HCT116 (cell line): ENCODE measurements at regions not wholly inside any gene's neighbourhood (a gene's known extent, or its start where the extent isn't known, plus 50 kb on each side); places are given as distances from the start of the nearest gene placed in this dataset.

Experiments
- ATAC-seq: fragments of 200-7000 bp; cut with Tn5 transposase; 2 replicates; pipeline ENCODE4 v1.9.1; 2020; ENCODE audit warnings: mild to moderate bottlenecking, moderate library complexity
- BruUV-seq: library from RNA; stranded (reverse); fragments of 400-500 nt; replicated peaks from 2 replicates; lab custom pipeline; 2021; lab: Mats Ljungman, UMichigan
- CTCF ChIA-PET: fragments of 300-600 bp; sonication (Branson Sonifier 250); formaldehyde crosslinking; loops from one replicate; lab custom pipeline; 2021; ENCODE audit warnings: antibody characterized with exemption; lab: Charles Lee
- POLR2A ChIA-PET: fragments of 300-600, 350-600 bp; sonication (Branson Sonifier 250); formaldehyde crosslinking; loops from one replicate; lab custom pipeline; 2021; ENCODE audit warnings: antibody characterized with exemption; lab: Charles Lee
- RAD21 ChIA-PET, 2 experiments: fragments of 300-600 bp; sonication (Branson Sonifier 250); formaldehyde crosslinking; loops; one replicate each; lab custom pipeline; 2023; ENCODE audit warnings: low total read pairs in 2 of 2; ENCODE audit not compliant: uncharacterized antibody in 2 of 2, unreplicated experiment in 2 of 2, low non-redundant PET in 1 of 2; lab: Charles Lee
- DNase-seq: peaks from one replicate; pipeline ENCODE4 v3.0.0-alpha.2; 2010; ENCODE audit warnings: low read depth, low spot score
- H2AFZ ChIP-seq: fragments of 200-600 bp; shearing (Covaris generic), sonication (generic); 2 replicates; pipeline ENCODE4 v1.6.1; 2017; ENCODE audit warnings: low read depth, mixed run types, mixed read lengths, antibody characterized with exemption, low read length; ENCODE audit not compliant: poor library complexity, severe bottlenecking
- H3K27ac ChIP-seq: 2 replicates; pipeline ENCODE4 v1.5.1; 2012; ENCODE audit warnings: low read depth, low read length
- H3K27me3 ChIP-seq: fragments of 200-600 bp; sonication (generic); 2 replicates; pipeline ENCODE4 v1.6.1; 2016; ENCODE audit warnings: mixed run types, low read length, mixed read lengths; ENCODE audit not compliant: insufficient read depth
- H3K36me3 ChIP-seq, 2 experiments: fragments of 200-500 bp in 1 of 2; fragments of 200-600 bp in 1 of 2; sonication (Bioruptor generic) in 1 of 2; sonication (generic) in 1 of 2; 2 replicates each; pipeline versions ENCODE4 v1.5.1 to v1.6.1; 2014 to 2016; ENCODE audit warnings: low read length in 2 of 2, inconsistent platforms in 1 of 2, mixed read lengths in 1 of 2, mixed run types in 1 of 2; ENCODE audit not compliant: insufficient read depth in 2 of 2, control insufficient read depth in 1 of 2
- H3K4me1 ChIP-seq, 2 experiments: fragments of 200-600 bp in 1 of 2; sonication (generic) in 1 of 2; 2 replicates each; pipeline versions ENCODE4 v1.5.1 to v1.6.1; 2012 to 2017; ENCODE audit warnings: low read length in 2 of 2, inconsistent platforms in 1 of 2, mild to moderate bottlenecking in 1 of 2, mixed read lengths in 1 of 2, mixed run types in 1 of 2, moderate library complexity in 1 of 2; ENCODE audit not compliant: insufficient read depth in 2 of 2, control insufficient read depth in 1 of 2
- H3K4me2 ChIP-seq: fragments of 200-600 bp; sonication (generic); 2 replicates; pipeline ENCODE4 v1.6.1; 2017; ENCODE audit warnings: mixed run types, low read length, mixed read lengths
- H3K4me3 ChIP-seq, 2 experiments: fragments of 200-600 bp in 1 of 2; sonication (generic) in 1 of 2; replicated peaks in 1 of 2; 2 replicates each; pipeline ENCODE4 v1.5.1; 2011 to 2016; ENCODE audit warnings: low read length in 2 of 2, control low read depth in 1 of 2, low read depth in 1 of 2, mild to moderate bottlenecking in 1 of 2, mixed read lengths in 1 of 2, mixed run types in 1 of 2
- H3K79me2 ChIP-seq: fragments of 200-600 bp; sonication (generic); 2 replicates; pipeline ENCODE4 v1.6.1; 2017; ENCODE audit warnings: mild to moderate bottlenecking, mixed run types, low read length, moderate library complexity, mixed read lengths; ENCODE audit not compliant: insufficient read depth
- H3K9ac ChIP-seq: fragments of 200-600 bp; sonication (generic); 2 replicates; pipeline ENCODE4 v1.6.1; 2016; ENCODE audit warnings: low read length, mixed read lengths
- H3K9me2 ChIP-seq: fragments of 200-600 bp; sonication (generic), shearing (Covaris generic); 2 replicates; pipeline ENCODE4 v1.6.1; 2017; ENCODE audit warnings: mixed run types, mild to moderate bottlenecking, moderate library complexity; ENCODE audit not compliant: insufficient read depth
- H3K9me3 ChIP-seq, 2 experiments: fragments of 200-500 bp in 1 of 2; fragments of 200-600 bp in 1 of 2; sonication (Bioruptor generic) in 1 of 2; sonication (generic) in 1 of 2; 2 replicates each; pipeline ENCODE4 v1.6.1; 2014 to 2017; ENCODE audit warnings: low read length in 2 of 2, mixed read lengths in 2 of 2, inconsistent platforms in 1 of 2, low read depth in 1 of 2, mild to moderate bottlenecking in 1 of 2, mixed run types in 1 of 2, moderate library complexity in 1 of 2; ENCODE audit not compliant: control insufficient read depth in 1 of 2, insufficient read depth in 1 of 2
- H4K20me1 ChIP-seq: fragments of 200-600 bp; sonication (generic), shearing (Covaris generic); 2 replicates; pipeline ENCODE4 v1.6.1; 2017; ENCODE audit warnings: mixed run types, mild to moderate bottlenecking, moderate library complexity; ENCODE audit not compliant: insufficient read depth
- CBX3 ChIP-seq: IDR thresholded peaks from 2 replicates; pipeline ENCODE4 v1.6.1; 2012; ENCODE audit warnings: low read depth
- CTCF ChIP-seq, 3 experiments: fragments of 200-600 bp in 1 of 3; sonication (generic) in 1 of 3; IDR thresholded peaks in 2 of 3; conservative IDR thresholded peaks in 1 of 3; 2 replicates each; pipeline ENCODE4 v1.5.1; 2012 to 2017; ENCODE audit warnings: low read depth in 2 of 3, low read length in 2 of 3, antibody characterized with exemption in 1 of 3, borderline replicate concordance in 1 of 3, control low read depth in 1 of 3, mild to moderate bottlenecking in 1 of 3, mixed read lengths in 1 of 3, mixed run types in 1 of 3, moderate library complexity in 1 of 3; ENCODE audit not compliant: insufficient read depth in 1 of 3
- EGR1 ChIP-seq: IDR thresholded peaks from 2 replicates; pipeline ENCODE4 v1.6.1; 2012; ENCODE audit warnings: low read depth
- ELF1 ChIP-seq: IDR thresholded peaks from 2 replicates; pipeline ENCODE4 v1.6.1; 2012; ENCODE audit warnings: low read depth, borderline replicate concordance
- FOSL1 ChIP-seq: IDR thresholded peaks from 2 replicates; pipeline ENCODE4 v1.6.1; 2012; ENCODE audit warnings: low read depth
- JUND ChIP-seq: IDR thresholded peaks from 2 replicates; pipeline ENCODE4 v1.6.1; 2012
- MAX ChIP-seq: IDR thresholded peaks from 2 replicates; pipeline ENCODE4 v1.6.1; 2012
- POLR2A ChIP-seq: IDR thresholded peaks from 2 replicates; pipeline ENCODE4 v1.7.0; 2011; ENCODE audit warnings: borderline replicate concordance; ENCODE audit not compliant: insufficient read depth, insufficient read length; ENCODE audit errors: extremely low read depth
- RAD21 ChIP-seq: IDR thresholded peaks from 2 replicates; pipeline ENCODE4 v1.6.1; 2012; ENCODE audit warnings: low read depth, mild to moderate bottlenecking
- TCF7L2 ChIP-seq: IDR thresholded peaks from 2 replicates; pipeline ENCODE4 v1.7.0; 2011; ENCODE audit warnings: borderline replicate concordance, inconsistent platforms; ENCODE audit not compliant: insufficient read depth, insufficient read length; ENCODE audit errors: extremely low read depth
- YY1 ChIP-seq: IDR thresholded peaks from 2 replicates; pipeline ENCODE4 v1.6.1; 2011; ENCODE audit warnings: low read length, low read depth, moderate library complexity, mild to moderate bottlenecking; ENCODE audit not compliant: insufficient replicate concordance; ENCODE audit errors: extremely low read depth
- ZFX ChIP-seq: fragments of 450-650 bp; IDR thresholded peaks from 2 replicates; pipeline ENCODE4 v1.6.1; 2017
- ZNF274 ChIP-seq: fragments of 200-500 bp; sonication (Bioruptor generic); IDR thresholded peaks from 2 replicates; pipeline ENCODE4 v1.6.1; 2014; ENCODE audit warnings: mild to moderate bottlenecking, low read depth, low read length, inconsistent platforms
- intact Hi-C: fragments of 100-400 bp; cut with micrococcal nuclease; formaldehyde crosslinking; loops from 2 replicates; pipeline ENCODE4 v1.10.0; 2022
- TF ChIP-seq, protein P1 (sequence below): IDR thresholded peaks from 2 replicates; pipeline ENCODE4 v1.6.1; 2012
- TF ChIP-seq, protein P2 (sequence below): IDR thresholded peaks from 2 replicates; pipeline ENCODE4 v1.6.1; 2011; ENCODE audit warnings: mild to moderate bottlenecking, low read length, moderate library complexity; ENCODE audit not compliant: insufficient replicate concordance; ENCODE audit errors: extremely low read depth

- TF ChIP-seq CTCF (IDR thresholded peaks at IDR 0.05 in 2 of 3, conservative IDR thresholded peaks at IDR 0.05 in 1 of 3; ENCODE audit: borderline replicate concordance in 1 of 3, insufficient read depth in 1 of 3, low read depth in 2 of 3, low read length in 2 of 3) (no peak), FOSL1 (no peak), CBX3 (no peak)
These were observed 406.1 kb downstream of the ICE1 start (continued) for GRCh38 chr5:5828619-5829018.

GRCh38 chr5:5826911-5827310 lies 404.4 kb downstream of the ICE1 start:
- RAD21 ChIA-PET, result no interaction called here

More at GRCh38 chr5:5826911-5827310, 404.4 kb downstream of the ICE1 start:
- H3K27me3 ChIP-seq, result no peaks in the 10 kb centered on the region
- no TSS peak for BruUV-seq
- CTCF ChIA-PET, result no interaction called here
- H2AFZ ChIP-seq, result no peak overlapping the region
- no peak overlapping the region for H3K9ac ChIP-seq
- no peak overlapping the region for H3K4me2 ChIP-seq
- H3K79me2 ChIP-seq, result no peaks in the 10 kb centered on the region
- TF ChIP-seq, protein P1, sequence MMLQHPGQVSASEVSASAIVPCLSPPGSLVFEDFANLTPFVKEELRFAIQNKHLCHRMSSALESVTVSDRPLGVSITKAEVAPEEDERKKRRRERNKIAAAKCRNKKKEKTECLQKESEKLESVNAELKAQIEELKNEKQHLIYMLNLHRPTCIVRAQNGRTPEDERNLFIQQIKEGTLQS, result no peak
- no peak for TF ChIP-seq ZNF274
- no peak for TF ChIP-seq POLR2A
- no peak for TF ChIP-seq ZFX
- TF ChIP-seq RAD21, result no peak
- no peak for TF ChIP-seq TCF7L2
- TF ChIP-seq FOSL1, result no peak
- no peak for TF ChIP-seq YY1
- TF ChIP-seq CBX3, result no peak
- TF ChIP-seq, protein P2, sequence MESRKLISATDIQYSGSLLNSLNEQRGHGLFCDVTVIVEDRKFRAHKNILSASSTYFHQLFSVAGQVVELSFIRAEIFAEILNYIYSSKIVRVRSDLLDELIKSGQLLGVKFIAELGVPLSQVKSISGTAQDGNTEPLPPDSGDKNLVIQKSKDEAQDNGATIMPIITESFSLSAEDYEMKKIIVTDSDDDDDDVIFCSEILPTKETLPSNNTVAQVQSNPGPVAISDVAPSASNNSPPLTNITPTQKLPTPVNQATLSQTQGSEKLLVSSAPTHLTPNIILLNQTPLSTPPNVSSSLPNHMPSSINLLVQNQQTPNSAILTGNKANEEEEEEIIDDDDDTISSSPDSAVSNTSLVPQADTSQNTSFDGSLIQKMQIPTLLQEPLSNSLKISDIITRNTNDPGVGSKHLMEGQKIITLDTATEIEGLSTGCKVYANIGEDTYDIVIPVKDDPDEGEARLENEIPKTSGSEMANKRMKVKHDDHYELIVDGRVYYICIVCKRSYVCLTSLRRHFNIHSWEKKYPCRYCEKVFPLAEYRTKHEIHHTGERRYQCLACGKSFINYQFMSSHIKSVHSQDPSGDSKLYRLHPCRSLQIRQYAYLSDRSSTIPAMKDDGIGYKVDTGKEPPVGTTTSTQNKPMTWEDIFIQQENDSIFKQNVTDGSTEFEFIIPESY, result no peak
- TF ChIP-seq JUND, result no peak
- no peak for TF ChIP-seq ELF1
- TF ChIP-seq MAX, result no peak
- TF ChIP-seq EGR1, result no peak
- no peak for TF ChIP-seq CTCF (IDR thresholded peaks at IDR 0.05 in 2 of 3, conservative IDR thresholded peaks at IDR 0.05 in 1 of 3; ENCODE audit: borderline replicate concordance in 1 of 3, insufficient read depth in 1 of 3, low read depth in 2 of 3, low read length in 2 of 3)
- TF ChIP-seq, all 23 proteins: peak for 0
- ATAC-seq (no peak), DNase-seq (no peak)
- H3K9me3 ChIP-seq, result no peaks in the 10 kb centered on the region
- no peak overlapping the region for H3K4me3 ChIP-seq
- H3K4me1 ChIP-seq, result no peaks in the 10 kb centered on the region
- intact Hi-C loops, result no loop called here
- no peak overlapping the region for H3K27ac ChIP-seq
- POLR2A ChIA-PET, result no interaction called here
- no peaks in the 10 kb centered on the region for H4K20me1 ChIP-seq
- no peaks in the 10 kb centered on the region for H3K9me2 ChIP-seq
- no peaks in the 10 kb centered on the region for H3K36me3 ChIP-seq
